ENCODE measurements at regions not wholly inside any gene's neighbourhood (a gene's known extent, or its start where the extent isn't known, plus 50 kb on each side); places are given as distances from the start of the nearest gene placed in this dataset.

DNA sequence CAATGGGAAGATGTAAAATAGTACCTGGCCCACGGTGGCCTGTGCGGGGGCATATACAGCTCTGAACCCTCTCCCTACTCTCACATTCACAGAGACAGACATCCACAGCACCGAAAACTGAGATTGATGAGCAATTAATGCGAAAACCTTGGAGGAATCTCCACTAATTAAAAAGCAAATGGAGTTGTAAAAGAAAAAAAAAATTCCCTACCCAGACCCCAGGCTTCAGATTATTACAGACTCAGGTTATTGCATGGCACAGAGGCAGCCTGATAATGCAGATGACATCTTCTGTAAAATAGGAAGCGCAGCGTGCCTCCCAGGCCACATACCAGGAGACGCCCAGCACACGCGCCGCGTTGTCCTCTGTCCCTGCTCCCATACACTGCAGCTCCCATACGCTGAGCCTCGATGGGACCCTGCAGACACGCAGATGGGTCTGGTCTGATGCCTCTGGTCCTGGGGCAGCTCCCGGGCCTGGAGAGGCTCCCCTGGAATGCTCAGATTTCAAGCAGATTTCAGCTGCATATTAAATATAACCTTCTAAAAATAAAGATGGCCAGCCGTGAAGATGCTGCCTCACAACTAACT, 496.1 kb upstream of the MYT1L start:
- H3K27ac ChIP-seq (ENCODE audit: poor library complexity, severe bottlenecking): no peak overlapping the region

DNA sequence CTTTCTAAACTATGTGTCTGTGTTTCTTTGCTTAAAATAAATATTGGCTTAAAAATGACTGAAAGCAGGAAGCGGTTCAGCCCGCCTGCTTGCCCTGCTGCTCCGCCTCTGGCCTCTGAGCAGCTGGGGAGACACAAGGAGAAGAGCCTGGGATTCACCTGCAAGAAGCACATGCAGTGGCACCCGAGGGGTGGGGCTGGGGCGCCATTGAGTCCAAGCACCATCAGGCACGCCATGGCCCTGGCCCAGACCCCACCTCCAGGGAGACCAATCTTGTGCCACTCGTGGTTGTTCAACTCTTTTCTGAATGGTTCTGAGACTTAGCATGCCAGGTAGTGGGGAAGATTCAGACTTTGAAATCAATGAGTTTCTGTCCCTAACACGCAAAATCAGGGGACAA, 495.5 kb upstream of the MYT1L start:
- TF ChIP-seq, protein P1, sequence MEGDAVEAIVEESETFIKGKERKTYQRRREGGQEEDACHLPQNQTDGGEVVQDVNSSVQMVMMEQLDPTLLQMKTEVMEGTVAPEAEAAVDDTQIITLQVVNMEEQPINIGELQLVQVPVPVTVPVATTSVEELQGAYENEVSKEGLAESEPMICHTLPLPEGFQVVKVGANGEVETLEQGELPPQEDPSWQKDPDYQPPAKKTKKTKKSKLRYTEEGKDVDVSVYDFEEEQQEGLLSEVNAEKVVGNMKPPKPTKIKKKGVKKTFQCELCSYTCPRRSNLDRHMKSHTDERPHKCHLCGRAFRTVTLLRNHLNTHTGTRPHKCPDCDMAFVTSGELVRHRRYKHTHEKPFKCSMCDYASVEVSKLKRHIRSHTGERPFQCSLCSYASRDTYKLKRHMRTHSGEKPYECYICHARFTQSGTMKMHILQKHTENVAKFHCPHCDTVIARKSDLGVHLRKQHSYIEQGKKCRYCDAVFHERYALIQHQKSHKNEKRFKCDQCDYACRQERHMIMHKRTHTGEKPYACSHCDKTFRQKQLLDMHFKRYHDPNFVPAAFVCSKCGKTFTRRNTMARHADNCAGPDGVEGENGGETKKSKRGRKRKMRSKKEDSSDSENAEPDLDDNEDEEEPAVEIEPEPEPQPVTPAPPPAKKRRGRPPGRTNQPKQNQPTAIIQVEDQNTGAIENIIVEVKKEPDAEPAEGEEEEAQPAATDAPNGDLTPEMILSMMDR (IDR thresholded peaks at IDR 0.05; ENCODE audit: poor library complexity, severe bottlenecking): no peak
- H3K27me3 ChIP-seq (ENCODE audit: insufficient read depth, poor library complexity, severe bottlenecking): no peaks in the 10 kb centered on the region
- H3K4me1 ChIP-seq (ENCODE audit: insufficient read depth, poor library complexity, severe bottlenecking): no peaks in the 10 kb centered on the region
- DNase-seq (ENCODE audit: low spot score) (no peak), ATAC-seq (ENCODE audit: low read depth) (no peak)
- no peak overlapping the region for H3K4me3 ChIP-seq (ENCODE audit: severe bottlenecking)
- H3K36me3 ChIP-seq (ENCODE audit: low read depth): no peaks in the 10 kb centered on the region
- no peaks in the 10 kb centered on the region for H3K9me3 ChIP-seq (ENCODE audit: severe bottlenecking)
- no peak overlapping the region for H3K27ac ChIP-seq (ENCODE audit: poor library complexity, severe bottlenecking)

More for the DNA sequence above, 496.1 kb upstream of the MYT1L start:
- H3K27me3 ChIP-seq (ENCODE audit: insufficient read depth, poor library complexity, severe bottlenecking): no peaks in the 10 kb centered on the region
- DNase-seq (ENCODE audit: low spot score) (no peak), ATAC-seq (ENCODE audit: low read depth) (no peak)
- TF ChIP-seq, protein P1 (IDR thresholded peaks at IDR 0.05; ENCODE audit: poor library complexity, severe bottlenecking): no peak
- H3K36me3 ChIP-seq (ENCODE audit: low read depth): no peaks in the 10 kb centered on the region
- no peaks in the 10 kb centered on the region for H3K4me1 ChIP-seq (ENCODE audit: insufficient read depth, poor library complexity, severe bottlenecking)
- H3K9me3 ChIP-seq (ENCODE audit: severe bottlenecking): no peaks in the 10 kb centered on the region
- no peak overlapping the region for H3K4me3 ChIP-seq (ENCODE audit: severe bottlenecking)

DNA sequence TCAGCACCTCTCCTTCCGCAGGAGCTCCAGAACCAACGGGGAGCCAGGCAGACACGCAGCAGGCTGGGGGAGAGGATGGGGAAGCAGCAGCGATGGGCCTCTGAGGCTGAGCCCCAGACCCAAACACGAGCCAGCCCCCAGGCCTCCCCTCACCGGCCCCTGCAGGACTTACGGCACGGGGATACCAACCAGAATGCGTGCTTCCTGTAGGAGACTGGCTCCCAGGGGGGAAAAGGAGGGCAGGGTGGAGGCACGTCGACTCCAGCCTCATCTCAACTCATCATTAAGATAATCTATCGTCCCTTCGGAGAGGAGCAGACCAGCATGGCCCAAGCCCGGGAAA, 495.1 kb upstream of the MYT1L start:
- Histone ChIP-seq H3K27me3 (ENCODE audit: insufficient read depth, poor library complexity, severe bottlenecking) (no peaks in the 10 kb centered on the region), H3K27ac (ENCODE audit: poor library complexity, severe bottlenecking) (no peak overlapping the region), H3K4me1 (ENCODE audit: insufficient read depth, poor library complexity, severe bottlenecking) (no peaks in the 10 kb centered on the region), H3K4me3 (ENCODE audit: severe bottlenecking) (no peak overlapping the region), H3K36me3 (ENCODE audit: low read depth) (no peaks in the 10 kb centered on the region), H3K9me3 (ENCODE audit: severe bottlenecking) (no peaks in the 10 kb centered on the region)
- no peak for DNase-seq (ENCODE audit: low spot score)
- TF ChIP-seq, protein P1 (IDR thresholded peaks at IDR 0.05; ENCODE audit: poor library complexity, severe bottlenecking): no peak
- no peak for ATAC-seq (ENCODE audit: low read depth)

DNA sequence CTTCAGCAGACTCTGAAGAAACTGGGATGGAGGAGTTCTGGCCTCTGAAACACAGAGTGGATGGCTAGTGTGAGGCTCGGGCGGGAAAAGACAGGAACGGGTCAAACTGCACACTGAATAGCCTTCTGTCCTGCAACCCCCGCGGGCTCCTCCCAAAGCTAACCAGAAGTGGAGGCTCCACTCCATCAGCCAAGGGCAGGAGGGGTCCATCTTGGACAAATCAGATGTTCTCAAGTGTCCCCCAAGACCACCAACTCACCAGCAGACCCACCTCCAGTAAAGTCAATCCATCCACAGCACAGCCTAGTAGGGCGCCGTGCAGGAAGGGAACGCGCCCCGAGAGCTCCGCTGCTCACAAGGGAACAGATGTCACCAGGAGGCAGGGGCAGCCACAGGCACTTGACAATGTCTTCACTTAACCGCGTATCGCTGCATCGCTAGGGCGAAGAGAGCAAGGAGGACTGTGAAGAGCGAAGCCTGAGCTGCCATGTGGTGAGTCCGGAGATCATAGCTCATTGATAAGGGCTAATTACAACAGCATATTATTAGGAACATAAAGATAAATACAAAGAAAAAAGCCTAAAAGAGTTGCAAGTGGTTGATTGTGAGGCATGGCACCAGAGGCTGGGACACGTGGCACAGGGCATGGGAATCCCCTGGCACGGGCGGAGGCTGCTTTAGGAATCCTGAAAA, 494.6 kb upstream of the MYT1L start:
- H3K36me3 ChIP-seq (ENCODE audit: low read depth): no peaks in the 10 kb centered on the region
- H3K27ac ChIP-seq (ENCODE audit: poor library complexity, severe bottlenecking): no peak overlapping the region
- H3K9me3 ChIP-seq (ENCODE audit: severe bottlenecking): no peaks in the 10 kb centered on the region
- H3K4me1 ChIP-seq (ENCODE audit: insufficient read depth, poor library complexity, severe bottlenecking): no peaks in the 10 kb centered on the region
- TF ChIP-seq, protein P1 (IDR thresholded peaks at IDR 0.05; ENCODE audit: poor library complexity, severe bottlenecking): no peak
- no peak overlapping the region for H3K4me3 ChIP-seq (ENCODE audit: severe bottlenecking)
- no peaks in the 10 kb centered on the region for H3K27me3 ChIP-seq (ENCODE audit: insufficient read depth, poor library complexity, severe bottlenecking)
- DNase-seq (ENCODE audit: low spot score) (no peak), ATAC-seq (ENCODE audit: low read depth) (no peak)

DNA sequence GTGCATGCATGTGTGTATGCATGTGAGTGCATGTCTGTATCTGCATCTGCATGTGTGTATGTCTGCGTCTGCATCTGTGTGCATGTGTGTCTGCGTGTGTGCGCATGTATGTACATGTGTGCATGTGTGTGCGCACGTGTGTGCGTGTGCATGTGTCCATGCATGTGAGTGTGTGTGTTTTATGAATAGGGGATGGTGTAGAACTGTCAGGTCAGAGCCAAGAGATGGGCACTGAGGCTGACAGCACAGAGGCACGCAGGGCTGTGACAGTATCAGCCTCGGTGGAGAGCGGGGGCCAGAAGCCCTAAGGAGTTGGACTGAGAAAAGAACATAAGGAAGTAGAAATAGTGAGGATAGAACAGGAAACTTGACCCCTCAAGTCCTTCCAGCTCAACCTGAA, 494.0 kb upstream of the MYT1L start:
- no peaks in the 10 kb centered on the region for H3K4me1 ChIP-seq (ENCODE audit: insufficient read depth, poor library complexity, severe bottlenecking)
- TF ChIP-seq, protein P1 (IDR thresholded peaks at IDR 0.05; ENCODE audit: poor library complexity, severe bottlenecking): no peak

More for the DNA sequence above, 494.0 kb upstream of the MYT1L start:
- no peak overlapping the region for H3K4me3 ChIP-seq (ENCODE audit: severe bottlenecking)
- H3K27me3 ChIP-seq (ENCODE audit: insufficient read depth, poor library complexity, severe bottlenecking): no peaks in the 10 kb centered on the region
- ATAC-seq (ENCODE audit: low read depth): no peak
- H3K27ac ChIP-seq (ENCODE audit: poor library complexity, severe bottlenecking): no peak overlapping the region
- H3K9me3 ChIP-seq (ENCODE audit: severe bottlenecking): no peaks in the 10 kb centered on the region
- DNase-seq (ENCODE audit: low spot score): no peak
- H3K36me3 ChIP-seq (ENCODE audit: low read depth): no peaks in the 10 kb centered on the region

Measured in RWPE2 (cell line).